Inflammatory macrophage (primary cell): ENCODE measurements at regions not wholly inside any gene's neighbourhood (a gene's known extent, or its start where the extent isn't known, plus 50 kb on each side); places are given as distances from the start of the nearest gene placed in this dataset.
"Not testable (repeated sequence)": the region's sequence is repeated elsewhere in the genome, so short reads cannot be mapped to it uniquely, and the experiment has no call there.

ENCODE experiments used
- DNase-seq, 2 donors: peaks; one replicate each; pipeline ENCODE4 v3.0.0-alpha.2; 2020 to 2022

DNA sequence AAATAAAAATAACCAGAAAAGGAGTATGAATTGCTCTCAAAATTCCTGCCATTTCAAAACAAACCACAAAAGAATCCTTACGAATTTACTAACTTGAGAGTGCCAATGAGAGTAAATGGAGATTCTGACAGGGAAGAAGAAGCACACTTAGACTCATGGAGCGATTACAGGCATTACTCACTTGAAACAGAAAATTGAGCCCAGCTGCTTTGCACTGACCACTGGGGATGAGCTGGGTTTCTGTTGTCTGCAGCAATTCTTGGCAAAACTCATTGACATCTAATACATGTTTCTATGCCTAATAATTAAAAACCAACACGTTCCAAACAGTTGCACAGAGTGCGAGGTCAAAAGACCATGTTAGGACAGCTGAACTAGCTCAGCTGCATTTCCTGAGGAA lies 731.6 kb downstream of the DNAH5 start:
- no peak for DNase-seq

DNA sequence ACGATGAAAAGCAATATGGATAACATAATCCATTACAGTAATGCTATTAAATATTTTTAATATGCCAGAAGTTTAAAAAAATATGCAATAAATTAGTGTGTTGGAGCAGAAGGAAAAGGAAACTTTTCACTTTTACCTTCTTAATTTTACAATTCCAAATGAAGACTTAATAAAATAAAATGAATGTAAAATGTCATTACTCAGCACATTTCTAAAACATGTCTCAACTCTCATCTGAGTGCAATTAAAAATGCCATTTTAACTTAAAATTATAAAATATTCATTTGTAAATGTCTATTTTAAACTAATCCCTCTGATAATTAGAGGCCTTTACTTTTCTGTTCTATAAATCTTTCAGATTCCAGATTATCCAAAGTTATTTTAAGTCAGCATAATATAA lies 733.4 kb downstream of the DNAH5 start:
- no peak for DNase-seq

DNA sequence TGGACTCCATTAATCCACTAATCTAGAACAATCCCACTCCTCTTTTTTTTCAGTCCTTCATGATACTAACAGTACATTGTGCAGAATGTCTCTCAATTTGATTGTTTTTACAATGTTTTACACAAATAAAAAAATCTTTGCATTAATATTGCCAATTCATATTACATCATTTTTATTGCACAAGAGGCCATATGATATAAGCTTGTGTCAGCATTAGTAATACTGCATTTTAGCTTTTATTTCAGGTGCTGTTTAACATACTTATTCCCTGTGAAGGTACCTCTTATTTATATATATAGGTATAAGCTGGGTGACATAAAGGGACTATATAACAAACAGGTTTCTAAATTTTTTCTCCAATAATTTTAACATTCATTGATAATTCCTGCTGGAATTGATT lies 737.4 kb downstream of the DNAH5 start:
- DNase-seq = peak in 1 of 2 donors; percentile 9

DNA sequence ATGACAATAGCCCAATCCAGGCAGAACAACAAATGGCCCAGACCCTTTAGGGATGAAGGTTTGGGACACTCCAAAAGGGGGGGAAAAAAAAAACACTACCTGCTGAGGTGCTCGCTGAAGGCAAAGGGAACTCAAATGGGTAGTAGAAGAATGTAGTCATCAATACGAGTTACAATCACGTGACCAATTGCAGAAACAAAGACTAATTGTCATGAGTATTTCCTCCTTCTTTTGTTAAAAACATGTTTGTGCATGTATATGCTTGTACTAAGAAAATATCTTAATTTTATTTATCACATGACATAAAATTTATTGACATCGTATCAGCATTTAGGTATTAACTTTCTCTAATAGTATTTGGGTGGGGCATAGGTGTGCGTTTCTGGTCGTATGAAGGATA lies 743.5 kb downstream of the DNAH5 start:
- no peak for DNase-seq

DNA sequence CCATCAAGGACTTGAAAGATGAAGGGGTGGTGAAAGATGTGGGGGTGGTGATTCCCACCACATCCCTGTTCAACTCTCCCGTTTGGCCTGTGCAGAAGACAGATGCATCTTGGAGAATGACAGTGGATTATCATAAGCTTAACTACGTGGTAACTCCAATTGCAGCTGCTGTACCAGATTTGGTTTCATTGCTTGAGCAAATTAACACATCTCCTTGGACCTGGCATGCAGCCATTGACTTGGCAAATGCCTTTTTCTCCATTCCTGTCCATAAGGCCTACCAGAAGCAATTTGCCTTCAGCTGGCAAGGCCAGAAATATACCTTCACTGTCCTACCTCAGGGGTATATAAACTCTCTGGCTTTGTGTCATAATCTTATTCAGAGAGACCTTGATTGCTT lies 746.3 kb downstream of the DNAH5 start:
- DNase-seq = not testable (repeated sequence)

DNA sequence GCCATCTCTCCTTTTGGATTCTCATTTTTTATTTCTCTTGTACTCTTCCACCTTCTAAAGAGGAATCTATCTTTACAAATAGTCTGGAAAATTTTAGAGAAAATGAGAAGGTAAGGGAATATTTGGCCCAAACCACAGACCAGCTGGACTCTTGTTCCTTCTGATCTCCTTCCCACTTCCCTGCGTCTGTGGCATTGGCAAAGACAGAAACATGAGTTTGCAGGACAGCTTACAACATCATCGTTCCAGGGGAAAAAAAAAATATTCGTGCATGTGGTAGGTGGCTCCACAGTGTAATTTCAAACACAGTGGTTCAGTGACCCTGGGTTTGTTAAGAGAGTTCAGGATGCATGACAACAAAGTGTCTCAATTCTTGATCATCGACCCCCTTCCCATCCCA lies 755.0 kb downstream of the DNAH5 start:
- peak; percentile 37 to 43 for DNase-seq

DNA sequence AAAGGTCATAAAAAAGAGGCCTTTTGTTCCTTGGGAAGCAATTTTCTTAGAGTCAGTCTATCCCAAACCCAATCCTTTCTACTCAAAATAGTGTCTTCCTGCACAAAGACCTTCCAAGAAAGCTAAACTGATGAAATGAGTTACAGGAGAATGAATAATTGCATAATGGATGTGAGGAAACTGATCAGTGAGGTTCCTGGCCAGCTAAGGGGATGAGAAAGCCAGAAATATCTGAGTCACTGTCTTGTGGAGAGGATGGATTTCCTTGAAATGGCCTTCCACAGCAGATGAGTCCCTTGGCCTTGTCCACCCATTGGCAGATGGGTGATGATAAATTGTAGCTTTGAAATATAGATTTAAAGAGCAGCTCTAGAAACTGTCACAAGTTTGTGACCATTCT lies 756.1 kb downstream of the DNAH5 start:
- peak; percentile 60 to 74 for DNase-seq

DNA sequence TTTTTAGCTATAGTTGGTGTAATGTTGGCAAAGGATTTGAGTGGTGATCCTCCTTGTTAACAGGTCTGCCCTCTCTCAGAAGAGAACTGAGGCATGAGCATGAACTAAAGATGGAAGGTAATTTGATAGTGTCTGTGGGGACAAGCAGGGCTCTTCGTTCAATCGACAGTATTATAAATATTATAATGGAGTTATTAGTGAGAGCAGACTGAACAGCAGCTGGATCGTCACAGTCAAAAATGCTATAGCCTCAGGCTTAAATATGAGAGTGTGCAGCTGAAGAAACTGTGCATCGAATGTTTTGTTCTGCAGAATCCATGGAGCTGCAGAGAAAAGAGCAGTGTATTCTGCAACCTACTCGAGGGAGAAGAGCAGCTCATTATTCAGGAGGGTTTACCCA lies 757.3 kb downstream of the DNAH5 start:
- DNase-seq = no peak

DNA sequence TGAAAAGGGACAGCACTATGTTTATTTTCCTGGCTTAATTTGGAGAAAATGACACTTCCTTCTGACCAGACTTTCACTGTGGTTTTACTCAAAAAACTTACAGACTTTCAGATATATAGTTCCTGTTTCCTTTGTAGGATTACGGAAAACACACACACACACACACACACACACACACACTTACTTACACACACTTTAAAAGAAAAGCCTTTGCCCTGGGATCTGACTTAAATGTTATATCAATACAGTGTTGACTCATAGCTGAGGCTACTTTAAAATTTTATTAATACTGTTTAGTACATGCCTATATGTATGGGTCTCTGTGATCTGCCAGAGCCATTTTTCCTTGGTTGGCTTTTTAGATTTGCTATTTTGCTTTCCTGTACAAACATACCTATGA lies 758.3 kb downstream of the DNAH5 start:
- DNase-seq = peak; percentile 40 to 72

DNA sequence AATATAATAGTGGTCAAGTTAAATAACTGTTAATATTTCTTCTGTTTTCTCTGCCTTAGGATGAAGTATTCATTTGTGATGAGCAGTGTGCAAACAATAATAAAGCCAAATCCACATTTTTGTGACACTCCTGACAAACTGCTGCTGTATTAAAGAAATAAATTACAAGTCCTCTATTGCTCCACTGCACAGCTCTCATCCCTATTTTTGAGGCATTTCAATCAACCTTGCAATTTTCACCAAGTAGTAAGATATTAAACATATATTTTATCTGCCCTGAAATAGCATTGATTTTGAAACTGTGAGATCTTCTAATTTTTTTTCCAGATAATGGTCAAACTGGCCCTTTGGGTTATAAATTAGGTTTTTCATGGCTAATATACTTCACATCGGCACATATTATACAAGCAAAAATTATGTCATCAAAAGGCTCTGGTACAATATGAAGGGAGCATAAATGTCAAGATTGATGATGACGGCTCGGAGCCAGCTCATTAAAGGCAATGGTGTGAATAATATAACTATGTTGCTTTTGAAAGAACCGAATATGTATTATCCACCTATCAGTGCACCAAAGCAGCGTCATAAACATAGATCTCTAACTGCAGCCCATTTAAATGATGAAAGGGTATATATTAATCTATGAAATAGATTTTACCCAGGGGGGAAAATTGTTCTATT lies 764.9 kb downstream of the DNAH5 start:
- DNase-seq = no peak

DNA sequence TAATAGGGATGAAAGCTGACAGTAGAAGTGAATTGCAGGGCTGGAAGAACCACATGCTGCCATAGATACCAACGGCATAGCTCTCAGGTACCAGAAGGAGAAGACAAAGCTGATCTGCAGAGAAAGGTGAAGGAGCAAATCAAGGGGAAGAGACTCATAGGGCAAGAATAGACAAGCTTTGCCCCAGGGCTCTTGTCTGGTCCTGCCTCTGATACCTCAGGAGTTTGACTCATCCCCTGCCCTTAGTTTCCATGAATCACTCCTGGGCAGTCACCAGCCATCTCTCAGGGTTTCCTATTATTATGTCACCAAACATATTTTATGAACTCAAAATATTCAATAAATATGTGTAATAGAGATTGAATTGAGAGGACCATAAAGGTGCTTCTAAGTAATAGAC lies 800.9 kb downstream of the DNAH5 start:
- DNase-seq = no peak

DNA sequence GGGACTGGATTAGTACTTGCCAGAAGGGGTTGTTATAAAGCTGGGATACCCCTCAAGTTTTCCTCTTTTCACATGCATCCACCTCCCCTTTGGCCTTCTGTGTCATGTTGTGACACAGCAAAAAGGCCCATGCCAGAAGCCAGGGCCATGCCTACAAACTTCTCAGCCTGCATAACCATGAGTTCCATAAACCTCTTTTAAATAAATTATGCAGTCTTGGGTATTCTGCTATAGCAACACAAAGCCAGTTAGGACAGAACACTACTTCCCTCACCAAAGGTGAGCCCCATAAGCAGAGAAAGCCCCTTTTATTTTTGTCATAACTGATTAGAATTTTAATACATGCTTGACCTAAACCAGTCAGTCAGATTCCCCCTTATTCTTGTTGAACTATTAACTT lies 801.3 kb downstream of the DNAH5 start:
- no peak for DNase-seq

DNA sequence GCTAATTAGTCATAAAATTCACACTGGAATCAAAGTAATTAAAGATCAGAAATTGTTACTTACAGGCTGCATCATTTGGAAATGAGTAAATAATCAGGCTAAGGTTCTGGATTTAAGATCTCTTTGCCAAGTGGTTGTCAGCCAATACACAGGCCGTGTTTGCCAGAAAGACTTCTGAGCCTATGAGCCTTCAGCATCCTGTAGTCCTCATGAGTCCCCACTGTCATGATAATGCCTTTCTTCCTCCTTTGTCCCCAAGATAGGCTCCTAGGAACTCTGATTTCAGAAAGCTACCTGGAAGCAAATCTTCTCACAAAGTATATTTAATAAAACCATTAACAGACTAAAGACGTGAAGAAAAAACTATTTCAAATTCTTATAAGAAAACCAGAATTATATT lies 810.5 kb downstream of the DNAH5 start:
- DNase-seq = no peak

DNA sequence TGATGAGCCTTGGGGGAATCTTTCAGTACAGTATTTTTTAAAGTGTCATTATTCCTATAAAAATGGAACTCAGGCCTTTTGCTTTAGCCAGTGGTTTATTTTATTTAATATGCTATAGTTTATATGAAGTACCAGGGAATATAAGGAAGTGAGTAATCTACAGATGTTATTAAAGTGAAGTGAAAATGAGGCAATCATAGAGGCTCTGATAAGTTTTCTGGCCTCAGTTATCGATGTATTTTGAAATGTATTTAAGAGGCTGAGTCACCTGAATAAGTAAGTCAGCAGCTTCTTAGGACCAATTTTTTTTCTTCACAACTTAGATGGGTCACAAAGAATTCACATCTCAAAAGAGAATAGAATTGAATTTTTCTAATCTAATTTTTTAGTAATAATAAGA lies 829.0 kb downstream of the DNAH5 start:
- DNase-seq = no peak

DNA sequence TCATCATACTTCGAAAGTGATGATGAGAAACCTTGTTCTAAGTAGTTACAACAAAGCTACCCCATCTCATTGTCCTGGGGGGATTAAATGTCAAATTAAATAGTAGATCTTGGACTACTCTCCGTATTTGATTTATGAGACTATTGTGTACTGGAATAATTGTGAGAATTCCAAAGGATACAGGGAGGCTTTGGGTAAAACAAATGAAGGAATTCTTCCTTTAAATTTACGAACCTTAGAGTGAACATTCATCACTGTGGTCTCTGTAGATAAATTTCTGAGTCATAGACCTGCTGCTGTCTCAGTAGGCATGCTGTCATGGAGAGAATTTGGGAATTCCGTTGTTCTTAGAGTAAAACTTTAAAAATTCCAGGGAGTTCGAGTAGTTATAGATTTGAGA lies 836.2 kb downstream of the DNAH5 start:
- DNase-seq = no peak

DNA sequence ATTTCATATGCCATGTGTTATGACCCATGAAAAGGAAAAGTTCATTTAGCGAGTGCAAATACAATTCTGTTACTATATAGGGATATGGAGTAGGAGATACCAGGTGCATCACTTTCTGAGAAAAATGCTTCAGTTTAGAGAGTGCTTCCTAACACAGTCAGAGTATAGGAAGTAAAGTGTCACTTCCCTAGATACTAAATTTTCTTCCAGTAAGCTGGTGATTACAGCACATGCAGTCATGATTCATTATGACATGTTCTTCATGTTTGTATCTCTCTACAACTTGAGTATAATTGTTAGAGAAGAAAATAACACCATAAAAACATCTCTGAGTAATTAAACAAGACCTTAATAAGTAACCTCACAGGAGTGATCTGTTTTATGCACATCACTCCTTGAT lies 837.0 kb downstream of the DNAH5 start:
- no peak for DNase-seq

DNA sequence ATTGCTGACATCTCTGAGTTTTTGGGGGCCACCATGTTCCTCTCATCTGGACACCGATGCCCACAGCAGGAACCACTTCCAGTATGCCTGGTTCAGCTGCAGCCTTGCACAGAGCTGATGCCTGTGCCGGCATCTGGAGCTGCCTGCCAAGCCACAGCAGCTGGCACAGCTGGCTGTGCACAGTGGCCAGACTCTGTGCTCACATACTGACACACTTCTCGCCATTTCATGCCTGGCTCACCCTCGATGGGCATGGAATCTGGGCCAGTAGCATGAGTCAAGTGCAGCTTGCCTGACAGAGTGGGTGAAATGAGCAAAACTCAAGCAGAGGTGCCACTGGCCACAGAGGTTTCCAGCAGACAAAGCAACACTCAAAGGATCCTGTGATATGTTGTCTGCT lies 863.4 kb downstream of the DNAH5 start:
- DNase-seq = no peak

DNA sequence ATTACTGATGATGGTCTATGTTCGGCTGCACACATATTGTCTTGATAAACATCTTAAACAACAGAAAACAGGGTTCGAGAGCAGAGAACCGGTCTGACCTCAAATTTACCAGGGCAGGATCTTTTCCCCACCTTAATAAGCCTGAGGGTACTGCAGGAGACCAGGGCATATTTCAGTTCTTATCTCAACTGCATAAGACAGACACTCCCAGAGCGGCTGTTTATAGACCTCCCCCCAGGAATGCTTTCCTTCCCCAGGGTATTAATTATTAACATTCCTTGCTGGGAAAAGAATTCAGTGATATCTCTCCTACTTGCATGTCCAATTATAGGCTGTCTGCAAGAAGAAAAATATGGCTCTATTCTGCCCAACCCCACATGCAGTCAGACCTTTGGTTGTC lies 871.6 kb downstream of the DNAH5 start:
- not testable (repeated sequence) for DNase-seq

DNA sequence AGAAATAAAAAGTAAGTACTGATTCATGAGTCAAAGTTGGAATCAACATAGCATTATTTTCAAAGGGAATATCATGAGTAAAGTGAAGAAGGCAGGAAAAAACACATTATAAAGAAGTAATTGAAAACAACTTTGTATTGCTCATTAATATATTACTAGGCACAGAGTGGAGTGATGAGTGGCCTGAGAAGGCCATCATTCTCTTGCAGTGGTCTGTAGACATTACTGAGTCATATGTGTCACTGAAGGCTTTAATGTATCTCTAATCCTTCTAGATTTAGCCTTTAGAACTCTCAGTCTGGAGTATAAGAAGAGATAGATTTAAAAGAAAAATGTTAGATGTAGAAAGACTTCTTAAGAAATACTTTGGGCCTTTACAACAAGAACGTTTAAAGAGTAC lies 881.4 kb downstream of the DNAH5 start:
- DNase-seq = no peak

DNA sequence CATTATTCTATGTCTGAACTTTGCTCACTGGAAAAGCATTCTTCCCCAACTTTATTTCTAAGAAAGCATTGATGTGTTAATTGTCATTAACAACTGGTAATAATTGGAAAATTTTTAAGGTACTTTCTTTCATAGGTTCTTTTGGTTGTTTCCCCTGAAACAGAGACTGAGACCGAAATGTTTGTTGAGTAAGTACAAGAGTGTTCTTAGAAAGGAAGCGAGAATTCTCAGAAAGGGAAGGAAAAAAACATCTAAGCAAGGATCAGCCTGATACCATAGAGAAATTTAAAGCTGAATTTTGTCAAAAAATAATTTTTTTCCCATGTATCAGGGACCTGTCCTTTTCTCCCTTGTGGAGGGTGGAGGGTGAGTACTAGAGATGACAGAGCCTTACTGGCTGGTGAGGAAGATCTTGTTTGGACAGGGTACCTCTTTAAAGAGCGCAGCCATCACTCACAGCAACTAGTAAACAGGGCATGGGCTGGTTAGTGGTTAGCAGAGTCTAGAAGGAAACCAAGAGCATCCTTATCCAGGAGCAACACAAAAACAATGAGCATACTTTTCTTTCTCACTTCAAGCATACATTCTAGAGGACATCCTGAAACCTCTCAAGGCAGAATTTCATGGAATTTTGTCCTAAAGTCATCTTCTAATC lies 898.5 kb downstream of the DNAH5 start:
- no peak for DNase-seq

DNA sequence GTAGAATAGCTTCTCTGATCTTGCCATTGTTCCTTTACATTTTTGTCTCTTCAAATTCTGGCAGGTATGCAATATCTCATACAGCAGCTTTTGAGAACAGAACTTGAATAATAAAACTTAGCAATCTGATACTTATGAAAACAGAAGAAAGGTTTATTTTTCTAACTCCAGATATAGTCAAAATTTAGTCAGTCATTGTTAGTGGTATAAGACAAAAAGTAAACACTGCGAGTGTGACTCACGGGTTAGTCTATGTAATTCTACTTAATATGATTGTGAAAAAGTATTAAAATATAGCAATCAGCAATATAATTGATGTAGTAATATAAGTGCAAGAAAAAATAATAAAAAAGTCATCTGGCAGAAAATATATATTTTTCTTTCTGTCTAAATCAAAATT lies 910.4 kb downstream of the DNAH5 start:
- no peak for DNase-seq

DNA sequence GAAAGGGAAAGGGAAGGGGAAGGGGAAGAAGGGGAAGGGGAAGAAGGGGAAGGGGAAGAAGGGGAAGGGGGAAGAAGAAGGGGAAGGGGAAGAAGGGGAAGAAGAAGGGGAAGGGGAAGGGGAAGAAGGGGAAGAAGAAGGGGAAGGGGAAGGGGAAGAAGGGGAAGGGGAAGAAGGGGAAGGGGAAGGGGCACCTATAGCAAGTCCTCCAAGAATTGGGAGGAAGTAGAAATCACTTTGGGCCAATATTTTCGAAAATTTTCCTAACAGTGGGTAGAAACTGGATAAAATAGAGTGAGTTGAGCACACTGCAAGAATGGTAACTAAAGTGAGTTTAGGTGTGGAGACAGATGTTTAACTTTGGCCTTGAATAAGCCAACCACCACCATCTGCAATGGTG lies 915.3 kb downstream of the DNAH5 start:
- no peak for DNase-seq

DNA sequence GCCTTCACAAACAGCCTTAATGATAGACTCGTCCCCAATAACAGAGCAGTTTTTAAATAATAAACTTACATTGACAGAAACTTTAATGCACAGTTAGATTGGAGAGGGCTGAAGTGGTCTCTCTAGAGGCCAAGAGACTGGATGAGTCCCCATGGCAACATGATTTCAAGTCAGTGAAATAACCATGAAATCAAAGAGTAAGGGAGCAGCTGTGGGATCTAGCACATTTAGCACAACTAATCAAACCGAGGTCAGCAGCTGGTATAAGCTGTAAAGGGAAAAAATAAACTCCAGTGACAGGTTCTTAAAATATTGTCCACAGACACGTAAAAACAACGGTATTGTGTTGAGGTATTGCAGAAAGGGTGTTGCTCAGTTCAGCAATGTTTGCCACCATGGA lies 916.6 kb downstream of the DNAH5 start:
- DNase-seq = no peak

DNA sequence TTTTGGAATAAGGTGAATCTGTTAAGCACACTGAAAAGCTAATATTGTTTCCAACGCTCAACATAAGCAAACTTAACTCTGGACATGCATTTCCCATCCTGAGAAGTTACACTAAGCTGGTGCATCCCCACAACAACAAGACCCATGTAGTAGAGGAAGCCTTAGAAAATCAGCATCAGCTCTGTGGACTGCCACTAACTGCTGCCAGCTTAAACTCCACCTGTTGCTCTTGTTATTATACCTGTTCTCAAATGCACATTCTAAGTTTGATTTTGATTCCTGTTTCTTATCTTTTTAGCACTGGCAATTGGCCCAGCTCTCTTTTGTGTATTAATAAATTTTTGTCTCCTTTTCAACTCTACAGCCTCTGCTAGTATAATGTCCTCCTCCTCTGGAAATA lies 924.8 kb downstream of the DNAH5 start:
- DNase-seq = no peak

DNA sequence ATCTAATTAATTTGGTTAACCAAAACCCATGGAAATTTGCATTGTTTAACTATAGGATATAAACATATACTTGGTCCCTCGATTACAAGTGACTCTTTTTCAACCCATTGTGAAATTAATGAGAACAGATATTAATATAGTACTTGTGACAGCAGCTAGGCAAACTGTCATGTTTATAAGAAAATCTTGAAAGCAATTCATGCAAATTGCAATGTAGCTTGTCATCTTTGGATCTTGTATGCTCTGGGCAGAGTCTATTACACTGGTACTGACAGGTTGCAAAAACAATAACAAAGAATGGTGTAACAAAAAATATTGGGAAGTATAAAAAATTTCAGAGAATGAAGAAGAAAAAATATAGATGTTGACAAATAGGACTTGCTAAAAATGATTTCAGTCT lies 941.0 kb downstream of the DNAH5 start:
- DNase-seq = no peak
